Gastroesophageal sphincter (tissue), 3 donors: ENCODE measurements at regions not wholly inside any gene's neighbourhood (a gene's known extent, or its start where the extent isn't known, plus 50 kb on each side); places are given as distances from the start of the nearest gene placed in this dataset.

Experiments
- POLR2A ChIP-seq, 2 donors: fragments of 450-650 bp; IDR thresholded peaks; one replicate each; pipeline ENCODE4 v1.6.1; 2017; ENCODE audit warnings: antibody characterized with exemption in 2 of 2, mild to moderate bottlenecking in 2 of 2, moderate library complexity in 1 of 2
- POLR2AphosphoS5 ChIP-seq: sonication (generic); formaldehyde crosslinking; IDR thresholded peaks from one replicate; pipeline ENCODE4 v1.6.1; 2017; ENCODE audit warnings: antibody characterized with exemption
- TF ChIP-seq, protein P1 (sequence below), 4 experiments: fragments of 200-600 bp in 2 of 4; fragments of 450-650 bp in 2 of 4; sonication (generic) in 1 of 4; IDR thresholded peaks; one replicate each; pipeline ENCODE4 v1.5.1; 2017 to 2019; ENCODE audit warnings: antibody characterized with exemption in 4 of 4, mild to moderate bottlenecking in 2 of 4, moderate library complexity in 2 of 4

GRCh38 chr4:35038079-35038805, 1206.1 kb downstream of the ARAP2 start:
- TF ChIP-seq, protein P1, sequence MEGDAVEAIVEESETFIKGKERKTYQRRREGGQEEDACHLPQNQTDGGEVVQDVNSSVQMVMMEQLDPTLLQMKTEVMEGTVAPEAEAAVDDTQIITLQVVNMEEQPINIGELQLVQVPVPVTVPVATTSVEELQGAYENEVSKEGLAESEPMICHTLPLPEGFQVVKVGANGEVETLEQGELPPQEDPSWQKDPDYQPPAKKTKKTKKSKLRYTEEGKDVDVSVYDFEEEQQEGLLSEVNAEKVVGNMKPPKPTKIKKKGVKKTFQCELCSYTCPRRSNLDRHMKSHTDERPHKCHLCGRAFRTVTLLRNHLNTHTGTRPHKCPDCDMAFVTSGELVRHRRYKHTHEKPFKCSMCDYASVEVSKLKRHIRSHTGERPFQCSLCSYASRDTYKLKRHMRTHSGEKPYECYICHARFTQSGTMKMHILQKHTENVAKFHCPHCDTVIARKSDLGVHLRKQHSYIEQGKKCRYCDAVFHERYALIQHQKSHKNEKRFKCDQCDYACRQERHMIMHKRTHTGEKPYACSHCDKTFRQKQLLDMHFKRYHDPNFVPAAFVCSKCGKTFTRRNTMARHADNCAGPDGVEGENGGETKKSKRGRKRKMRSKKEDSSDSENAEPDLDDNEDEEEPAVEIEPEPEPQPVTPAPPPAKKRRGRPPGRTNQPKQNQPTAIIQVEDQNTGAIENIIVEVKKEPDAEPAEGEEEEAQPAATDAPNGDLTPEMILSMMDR (IDR thresholded peaks at IDR 0.05), result no peak
- no peak for TF ChIP-seq POLR2A (IDR thresholded peaks at IDR 0.05)
- TF ChIP-seq POLR2AphosphoS5, result no peak
